Gastroesophageal sphincter (tissue), 3 donors: ENCODE measurements at regions not wholly inside any gene's neighbourhood (a gene's known extent, or its start where the extent isn't known, plus 50 kb on each side); places are given as distances from the start of the nearest gene placed in this dataset.

Experiments used
- EP300 ChIP-seq: sonication (generic); formaldehyde crosslinking; IDR thresholded peaks from one replicate; pipeline ENCODE4 v1.6.1; 2017; ENCODE audit warnings: antibody characterized with exemption, mild to moderate bottlenecking
- POLR2A ChIP-seq, 2 donors: fragments of 450-650 bp; IDR thresholded peaks; one replicate each; pipeline ENCODE4 v1.6.1; 2017; ENCODE audit warnings: antibody characterized with exemption in 2 of 2, mild to moderate bottlenecking in 2 of 2, moderate library complexity in 1 of 2
- TF ChIP-seq, protein P1 (sequence below), 4 experiments: fragments of 200-600 bp in 2 of 4; fragments of 450-650 bp in 2 of 4; sonication (generic) in 1 of 4; IDR thresholded peaks; one replicate each; pipeline ENCODE4 v1.5.1; 2017 to 2019; ENCODE audit warnings: antibody characterized with exemption in 4 of 4, mild to moderate bottlenecking in 2 of 4, moderate library complexity in 2 of 4

DNA sequence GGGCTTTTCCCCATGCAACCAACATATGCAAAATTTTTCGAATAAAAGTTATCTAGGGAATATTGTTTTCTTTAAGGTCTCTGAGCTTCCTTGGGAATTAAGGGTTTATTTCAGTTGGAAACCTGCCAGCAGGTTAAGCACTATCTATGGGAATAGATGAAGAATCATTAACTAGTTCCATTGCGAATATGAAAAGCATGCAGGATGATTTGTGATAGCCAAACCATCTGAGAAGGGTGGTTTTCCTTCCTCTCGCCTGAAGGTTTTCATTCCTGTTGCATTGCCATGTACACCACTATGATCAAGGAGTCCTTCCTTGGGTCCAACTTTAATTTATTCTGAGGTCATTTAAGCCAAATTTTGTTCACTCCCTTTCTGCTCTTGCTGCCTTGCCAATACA is 184.9 kb downstream of the NR2F2 start:
- no peak for TF ChIP-seq POLR2A (IDR thresholded peaks at IDR 0.05)
- TF ChIP-seq, protein P1, sequence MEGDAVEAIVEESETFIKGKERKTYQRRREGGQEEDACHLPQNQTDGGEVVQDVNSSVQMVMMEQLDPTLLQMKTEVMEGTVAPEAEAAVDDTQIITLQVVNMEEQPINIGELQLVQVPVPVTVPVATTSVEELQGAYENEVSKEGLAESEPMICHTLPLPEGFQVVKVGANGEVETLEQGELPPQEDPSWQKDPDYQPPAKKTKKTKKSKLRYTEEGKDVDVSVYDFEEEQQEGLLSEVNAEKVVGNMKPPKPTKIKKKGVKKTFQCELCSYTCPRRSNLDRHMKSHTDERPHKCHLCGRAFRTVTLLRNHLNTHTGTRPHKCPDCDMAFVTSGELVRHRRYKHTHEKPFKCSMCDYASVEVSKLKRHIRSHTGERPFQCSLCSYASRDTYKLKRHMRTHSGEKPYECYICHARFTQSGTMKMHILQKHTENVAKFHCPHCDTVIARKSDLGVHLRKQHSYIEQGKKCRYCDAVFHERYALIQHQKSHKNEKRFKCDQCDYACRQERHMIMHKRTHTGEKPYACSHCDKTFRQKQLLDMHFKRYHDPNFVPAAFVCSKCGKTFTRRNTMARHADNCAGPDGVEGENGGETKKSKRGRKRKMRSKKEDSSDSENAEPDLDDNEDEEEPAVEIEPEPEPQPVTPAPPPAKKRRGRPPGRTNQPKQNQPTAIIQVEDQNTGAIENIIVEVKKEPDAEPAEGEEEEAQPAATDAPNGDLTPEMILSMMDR (IDR thresholded peaks at IDR 0.05) = no peak
- no peak for TF ChIP-seq EP300
